T-helper 1 cell treated with Interleukin-12 subunit alpha and Interleukin-12 subunit beta and Interleukin-4 antibody, amounts not matched to agents 30 ng/mL and 1 ng/mL, for 36 hours (primary cell): ENCODE measurements at regions not wholly inside any gene's neighbourhood (a gene's known extent, or its start where the extent isn't known, plus 50 kb on each side); places are given as distances from the start of the nearest gene placed in this dataset.

Experiments used
- intact Hi-C: fragments of 100-400 bp; cut with micrococcal nuclease; formaldehyde crosslinking; loops from one replicate; pipeline ENCODE4 v1.15.1; 2024

GRCh38 chr14:49994951-49995561 is 102.2 kb downstream of the ARF6 start:
- intact Hi-C loops, result no loop called here

GRCh38 chr14:49997991-49998390 is 105.1 kb downstream of the ARF6 start:
- intact Hi-C loops, result no loop called here

DNA sequence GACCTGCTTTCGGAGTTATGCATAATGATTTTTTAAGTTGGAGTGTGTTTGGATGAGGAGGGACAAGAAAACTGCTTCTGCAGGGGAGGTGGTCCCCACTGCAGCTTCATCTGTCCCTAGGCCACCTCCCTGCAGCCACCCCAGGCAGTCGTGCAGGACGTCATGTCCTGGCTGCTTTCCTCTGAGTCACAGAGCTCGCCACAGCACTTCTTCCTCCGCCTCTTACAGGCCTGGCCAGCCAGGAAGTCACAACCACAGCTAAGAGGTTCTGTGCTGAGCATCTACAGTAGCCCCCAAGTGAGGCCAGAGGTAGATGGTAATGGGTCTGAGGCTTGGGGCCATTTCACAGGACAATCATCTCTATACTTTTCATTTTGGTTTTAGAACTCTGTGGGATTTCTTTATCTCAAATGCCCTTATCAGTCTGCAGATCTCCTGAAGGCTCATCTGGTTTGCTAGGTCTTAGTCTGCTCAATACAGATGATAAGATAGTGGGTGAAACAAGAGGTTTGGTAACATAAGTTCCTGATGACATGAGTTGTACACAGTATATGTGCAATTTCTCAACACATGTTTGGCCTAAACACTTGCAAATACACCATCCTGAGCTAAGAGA is 106.4 kb downstream of the ARF6 start:
- intact Hi-C loops, result loop anchor here (1.0 kb wide), 5 partner anchors 22 to 120 kb away; no protein-coding TSS in a partner anchor

- intact Hi-C loops, result loop anchor here (1.0 to 5.0 kb wide), 9 partner anchors 23 to 737 kb away; partner anchors contain the start of genes KLHDC2 and MAP4K5
Measured at GRCh38 chr14:49999826-50000379, 107.0 kb downstream of the ARF6 start.

DNA sequence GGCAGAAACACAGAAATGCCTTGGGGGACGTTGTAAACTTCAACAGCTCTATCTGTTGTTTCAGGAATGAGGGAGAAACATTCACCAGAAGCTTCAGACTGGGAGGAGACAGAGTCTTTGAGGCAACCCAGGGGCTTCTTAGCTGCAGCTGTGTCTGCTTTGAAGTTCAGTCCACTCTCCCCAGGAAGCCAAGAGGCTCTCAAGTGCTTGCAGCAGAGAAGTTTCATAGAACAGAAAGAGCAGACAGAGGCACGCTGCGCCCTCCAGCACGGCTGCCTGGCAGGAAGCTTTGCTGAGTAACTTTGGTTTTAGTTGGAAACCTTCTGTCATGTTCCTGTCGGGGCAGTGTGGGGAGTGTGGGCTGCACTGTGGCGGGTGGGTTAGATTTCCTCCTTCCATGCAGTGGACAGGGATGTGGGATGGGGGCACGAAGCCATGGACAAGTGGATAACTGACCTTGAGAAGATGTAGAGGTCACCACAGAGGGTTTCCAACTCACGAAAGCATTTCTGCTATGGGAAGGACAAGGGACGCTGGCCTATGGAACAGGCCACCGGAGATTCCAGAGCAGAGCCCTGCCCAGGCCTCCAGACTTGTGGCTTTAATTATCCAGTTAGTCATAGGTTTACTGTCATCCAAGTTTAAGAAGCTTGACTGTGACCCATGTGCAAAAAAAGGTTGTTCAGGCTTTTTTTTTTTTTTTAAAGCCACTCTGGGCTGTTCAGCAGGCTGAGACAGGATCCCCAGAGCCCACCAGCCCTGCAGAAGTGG is 107.7 kb downstream of the ARF6 start:
- intact Hi-C loops, result loop anchor here (5.0 kb wide), 4 partner anchors 233 to 737 kb away; partner anchors contain the start of genes KLHDC2 and MAP4K5

DNA sequence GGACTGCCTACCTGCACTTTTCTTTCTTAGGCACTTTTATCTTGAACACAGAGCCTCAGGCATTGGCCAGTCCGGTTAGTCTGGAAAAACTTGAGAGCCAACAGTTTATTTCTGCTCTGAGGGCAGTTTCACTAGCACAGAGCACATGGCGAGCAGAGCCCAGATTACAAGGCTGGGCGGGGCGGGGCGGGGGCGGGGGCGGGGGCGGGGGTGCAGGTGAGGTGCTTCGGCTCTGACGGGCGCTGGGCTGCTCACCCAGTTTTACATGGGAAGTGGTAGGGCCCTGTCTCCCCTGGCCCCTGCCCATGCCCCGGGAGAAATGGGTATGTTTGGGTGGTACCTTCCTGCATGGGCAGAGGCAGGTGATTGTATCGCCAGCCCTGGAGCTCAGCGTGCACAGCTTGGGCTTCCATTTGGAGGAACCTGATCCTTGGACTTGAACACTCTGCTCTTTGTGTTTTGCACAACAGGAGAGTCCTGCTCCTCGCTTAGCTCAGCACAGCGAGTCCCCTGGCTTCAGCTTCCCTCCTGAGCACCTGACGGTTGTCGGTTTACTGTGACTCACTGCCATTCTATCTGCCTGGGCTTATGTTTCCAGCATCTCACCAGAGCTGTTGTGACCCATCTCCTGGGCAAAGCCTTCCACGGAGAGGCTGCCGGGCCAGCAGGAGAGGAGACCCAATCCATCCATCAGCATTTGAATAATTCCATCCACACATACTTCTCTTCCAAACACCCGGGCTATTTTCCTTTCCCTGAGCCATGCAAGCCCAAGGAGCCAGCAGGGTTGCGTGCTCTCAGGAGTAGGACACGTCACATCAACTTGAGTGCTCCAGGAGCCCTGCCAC is 108.5 kb downstream of the ARF6 start:
- intact Hi-C loops, result loop anchor here (5.0 kb wide), 4 partner anchors 234 to 736 kb away; partner anchors contain the start of genes KLHDC2 and MAP4K5

- intact Hi-C loops, result loop anchor here (1.0 to 5.0 kb wide), 13 partner anchors 36 to 735 kb away; partner anchors contain the start of genes KLHDC2, MAP4K5, MGAT2 and RPL36AL
Measured at GRCh38 chr14:50001999-50002925, 109.4 kb downstream of the ARF6 start.

DNA sequence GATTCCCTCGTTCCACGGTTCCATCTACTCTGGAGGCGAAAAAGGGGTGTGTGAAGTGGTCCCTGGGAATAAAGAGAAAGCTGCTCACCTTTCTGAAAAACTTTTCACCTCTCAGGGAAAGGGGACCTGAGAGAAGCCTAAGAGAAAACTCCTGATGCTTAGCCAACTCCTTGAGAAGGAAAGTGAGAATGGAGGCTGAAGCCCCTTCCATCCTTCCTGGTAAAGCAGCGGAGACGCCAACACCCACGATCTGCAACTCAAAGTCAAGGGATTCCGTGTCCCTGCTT is 110.0 kb downstream of the ARF6 start:
- intact Hi-C loops, result loop anchor here (1.0 to 5.0 kb wide), 16 partner anchors 18 to 734 kb away; partner anchors contain the start of genes KLHDC2, MAP4K5, MGAT2 and RPL36AL

DNA sequence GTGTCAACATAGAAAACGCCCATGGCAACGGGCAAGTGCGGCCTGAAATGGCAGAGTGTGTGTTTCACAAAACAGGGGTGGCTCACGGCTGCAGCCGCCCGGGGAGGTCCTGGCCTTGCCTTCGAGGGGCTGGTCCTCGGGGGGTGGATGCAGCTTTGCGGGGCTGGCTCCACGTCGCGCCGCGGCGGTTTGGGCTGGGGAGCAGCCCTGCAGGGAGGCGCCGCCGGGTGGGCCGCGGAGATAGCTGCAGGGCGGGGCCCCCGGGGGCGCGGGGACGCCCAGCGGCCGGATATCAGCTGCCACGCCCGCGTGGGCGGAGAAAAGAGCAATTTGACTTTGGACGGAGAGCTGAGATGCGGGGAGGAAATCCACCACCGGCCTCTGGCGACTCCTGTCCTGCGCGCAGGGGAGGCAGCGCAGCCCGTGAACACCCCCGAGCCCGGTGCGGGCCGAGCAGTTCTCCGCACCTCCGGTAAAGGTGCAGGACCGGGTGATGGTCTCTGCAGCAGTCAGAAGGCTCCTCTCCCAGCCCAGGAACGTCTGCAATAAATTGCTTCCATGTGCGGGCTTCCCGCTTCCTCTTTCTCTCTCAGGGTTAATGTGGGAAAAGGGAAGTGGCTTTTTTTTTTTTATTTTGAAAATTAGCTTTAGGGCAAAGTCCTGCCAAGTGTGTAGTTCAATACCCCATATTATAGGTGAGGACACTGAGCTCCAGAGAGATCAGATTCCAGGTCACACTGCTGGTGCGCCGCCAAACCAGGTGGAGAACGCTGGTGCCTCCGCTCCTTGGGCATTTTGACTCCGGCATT is 110.5 kb downstream of the ARF6 start:
- intact Hi-C loops, result loop anchor here (1.0 to 5.0 kb wide), 9 partner anchors 18 to 734 kb away; partner anchors contain the start of genes KLHDC2, MAP4K5, MGAT2 and RPL36AL

DNA sequence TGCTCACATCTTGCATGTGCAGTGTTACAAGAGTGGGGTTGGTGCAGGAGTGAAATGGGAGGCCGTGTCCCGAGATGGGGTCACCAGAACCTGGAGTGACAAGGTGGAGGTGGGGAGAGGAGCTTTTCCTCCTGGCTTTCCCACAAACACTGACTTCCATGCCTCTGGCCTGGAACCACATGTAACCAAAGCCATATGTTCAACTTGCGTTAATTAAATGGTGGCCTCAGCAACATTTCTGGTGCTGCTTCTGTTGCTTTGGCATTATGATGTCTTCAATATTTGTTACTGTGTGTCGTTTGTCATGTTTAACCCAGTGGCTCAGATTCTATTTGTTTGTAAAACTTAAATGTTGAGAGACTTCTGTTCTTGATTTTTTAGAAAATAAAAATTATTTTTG is 110.2 kb downstream of the VCPKMT start:
- intact Hi-C loops, result no loop called here

DNA sequence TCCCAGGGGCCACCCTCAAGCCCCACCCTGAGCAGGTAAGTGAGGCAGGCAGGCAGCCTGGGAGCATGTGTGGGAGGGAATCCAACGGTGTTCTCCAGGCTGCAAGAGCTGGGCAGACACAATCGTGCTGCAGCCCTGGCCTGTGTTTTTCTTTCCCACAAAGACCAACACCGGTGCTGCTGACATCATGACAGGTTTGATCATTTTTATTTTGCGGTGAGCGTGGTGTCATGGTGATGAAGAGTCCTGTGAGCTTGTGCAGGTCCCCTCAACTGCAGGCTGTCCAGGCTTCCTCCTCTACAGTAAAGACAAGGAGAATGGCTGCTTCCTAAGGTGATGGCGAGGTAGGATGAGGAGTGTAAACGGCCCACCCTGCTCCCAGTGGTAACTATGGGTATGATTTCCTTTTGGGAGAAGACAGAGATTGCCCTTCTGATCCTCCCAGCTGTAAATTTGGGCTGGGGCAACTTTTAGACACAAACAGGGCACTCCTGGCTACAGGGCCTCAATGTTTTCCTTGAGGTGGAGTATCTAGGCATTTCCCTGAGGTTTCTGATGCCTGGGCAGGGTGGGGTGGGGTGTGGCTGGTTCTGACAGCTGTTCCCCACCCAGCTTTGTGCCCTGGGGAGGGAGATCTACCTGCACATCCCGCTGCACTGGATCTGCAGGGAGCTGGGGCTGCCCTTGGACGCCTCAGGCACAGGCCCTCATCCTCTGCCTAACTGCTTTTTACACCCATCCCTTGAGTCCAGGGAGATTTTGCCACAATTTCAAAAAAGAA is 109.1 kb downstream of the VCPKMT start:
- intact Hi-C loops, result no loop called here

- intact Hi-C loops, result no loop called here
Measured at GRCh38 chr14:50008562-50008961, 107.8 kb downstream of the VCPKMT start.

- intact Hi-C loops, result no loop called here
Measured at GRCh38 chr14:50008974-50009373, 107.4 kb downstream of the VCPKMT start.

GRCh38 chr14:50010752-50011151 is 105.6 kb downstream of the VCPKMT start:
- intact Hi-C loops, result no loop called here

DNA sequence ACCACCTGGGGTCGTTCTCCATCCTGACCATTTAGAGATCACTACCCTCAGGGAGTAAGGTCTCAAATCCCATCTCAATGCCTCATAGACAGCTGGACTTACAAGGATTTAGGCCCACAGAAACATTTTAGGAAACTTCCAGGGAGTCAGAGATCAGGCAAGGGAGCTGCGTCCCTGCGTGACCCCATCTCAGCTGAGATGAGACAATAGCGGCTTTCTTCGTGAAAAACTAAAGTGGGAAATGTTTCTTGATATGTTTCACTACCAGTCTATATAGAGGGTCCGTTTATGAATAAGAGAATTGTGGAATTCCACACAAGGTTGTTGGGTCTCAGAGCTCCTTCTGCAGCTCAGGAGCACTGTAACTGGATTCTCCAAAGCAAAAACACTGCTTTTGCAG is 105.1 kb downstream of the VCPKMT start:
- intact Hi-C loops, result no loop called here

- intact Hi-C loops, result no loop called here
Measured at GRCh38 chr14:50012644-50013043, 103.7 kb downstream of the VCPKMT start.

DNA sequence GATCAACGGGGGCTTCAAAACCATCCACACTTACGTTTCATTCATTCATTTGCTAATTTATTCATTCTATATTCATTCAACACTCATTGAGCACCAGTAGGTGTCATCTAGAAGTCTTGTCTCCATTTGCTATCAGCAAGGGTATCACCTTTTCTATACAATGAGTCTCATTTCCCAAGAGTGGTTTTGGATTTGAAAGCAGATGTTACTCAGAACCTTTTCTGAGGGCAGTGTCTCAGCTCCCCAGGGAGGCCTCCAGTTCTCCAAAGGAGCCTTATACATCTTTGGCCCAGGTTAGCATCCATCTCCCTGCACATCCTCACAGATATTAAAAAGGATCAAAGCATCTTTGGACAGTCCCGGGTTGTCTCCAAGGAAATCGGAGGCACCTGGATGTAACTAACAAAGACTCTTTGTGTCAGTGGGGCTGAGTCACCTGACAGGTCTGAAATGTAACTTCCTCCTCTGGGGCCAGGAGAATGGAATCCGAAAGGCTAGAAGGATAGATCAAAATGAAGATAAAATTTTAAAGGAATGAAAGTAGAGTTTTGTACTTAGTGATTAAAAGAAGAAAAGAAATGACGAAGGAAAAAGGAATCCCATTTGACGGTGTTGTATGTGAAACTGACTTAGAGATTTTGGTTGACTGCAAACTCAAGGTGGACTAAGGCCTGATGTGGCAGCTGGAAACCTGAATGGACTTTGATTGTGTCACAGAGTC is 103.0 kb downstream of the VCPKMT start:
- intact Hi-C loops, result no loop called here
